ENCODE measurements at regions not wholly inside any gene's neighbourhood (a gene's known extent, or its start where the extent isn't known, plus 50 kb on each side); places are given as distances from the start of the nearest gene placed in this dataset.

DNA sequence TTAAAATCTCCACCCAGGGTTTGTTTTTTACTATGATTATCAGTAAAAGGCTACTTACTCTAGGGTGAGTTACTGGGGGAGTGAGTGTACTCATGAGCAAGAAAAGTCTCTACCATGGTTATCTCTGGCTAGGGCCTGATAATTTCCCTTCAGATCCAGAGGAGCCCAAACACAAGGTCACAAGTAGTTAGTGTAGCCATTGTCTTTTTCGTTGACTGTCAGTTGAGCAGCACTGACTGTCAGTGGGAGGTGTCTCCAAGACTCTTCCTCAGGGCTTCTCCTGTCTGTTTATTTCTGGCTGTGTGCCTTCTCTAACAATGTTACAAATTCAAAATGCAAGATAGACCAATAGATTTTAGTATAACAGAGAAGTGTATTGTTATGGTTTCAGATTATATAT lies 181.2 kb upstream of the MIS18BP1 start:
- TF ChIP-seq, protein P1, sequence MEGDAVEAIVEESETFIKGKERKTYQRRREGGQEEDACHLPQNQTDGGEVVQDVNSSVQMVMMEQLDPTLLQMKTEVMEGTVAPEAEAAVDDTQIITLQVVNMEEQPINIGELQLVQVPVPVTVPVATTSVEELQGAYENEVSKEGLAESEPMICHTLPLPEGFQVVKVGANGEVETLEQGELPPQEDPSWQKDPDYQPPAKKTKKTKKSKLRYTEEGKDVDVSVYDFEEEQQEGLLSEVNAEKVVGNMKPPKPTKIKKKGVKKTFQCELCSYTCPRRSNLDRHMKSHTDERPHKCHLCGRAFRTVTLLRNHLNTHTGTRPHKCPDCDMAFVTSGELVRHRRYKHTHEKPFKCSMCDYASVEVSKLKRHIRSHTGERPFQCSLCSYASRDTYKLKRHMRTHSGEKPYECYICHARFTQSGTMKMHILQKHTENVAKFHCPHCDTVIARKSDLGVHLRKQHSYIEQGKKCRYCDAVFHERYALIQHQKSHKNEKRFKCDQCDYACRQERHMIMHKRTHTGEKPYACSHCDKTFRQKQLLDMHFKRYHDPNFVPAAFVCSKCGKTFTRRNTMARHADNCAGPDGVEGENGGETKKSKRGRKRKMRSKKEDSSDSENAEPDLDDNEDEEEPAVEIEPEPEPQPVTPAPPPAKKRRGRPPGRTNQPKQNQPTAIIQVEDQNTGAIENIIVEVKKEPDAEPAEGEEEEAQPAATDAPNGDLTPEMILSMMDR (IDR thresholded peaks at IDR 0.05; ENCODE audit: insufficient read depth, low read length, poor library complexity, severe bottlenecking): no peak
- TF ChIP-seq EZH2phosphoT487 (conservative IDR thresholded peaks at IDR 0.05; ENCODE audit: low read length): no peak
